GM12874 (cell line): ENCODE measurements at regions not wholly inside any gene's neighbourhood (a gene's known extent, or its start where the extent isn't known, plus 50 kb on each side); places are given as distances from the start of the nearest gene placed in this dataset.

ENCODE experiments used
- TF ChIP-seq, protein P1 (sequence below): IDR thresholded peaks from 2 replicates; pipeline ENCODE4 v1.5.1; 2011; ENCODE audit warnings: low read depth, mild to moderate bottlenecking, control low read depth, low read length, moderate library complexity; ENCODE audit not compliant: insufficient read depth

DNA sequence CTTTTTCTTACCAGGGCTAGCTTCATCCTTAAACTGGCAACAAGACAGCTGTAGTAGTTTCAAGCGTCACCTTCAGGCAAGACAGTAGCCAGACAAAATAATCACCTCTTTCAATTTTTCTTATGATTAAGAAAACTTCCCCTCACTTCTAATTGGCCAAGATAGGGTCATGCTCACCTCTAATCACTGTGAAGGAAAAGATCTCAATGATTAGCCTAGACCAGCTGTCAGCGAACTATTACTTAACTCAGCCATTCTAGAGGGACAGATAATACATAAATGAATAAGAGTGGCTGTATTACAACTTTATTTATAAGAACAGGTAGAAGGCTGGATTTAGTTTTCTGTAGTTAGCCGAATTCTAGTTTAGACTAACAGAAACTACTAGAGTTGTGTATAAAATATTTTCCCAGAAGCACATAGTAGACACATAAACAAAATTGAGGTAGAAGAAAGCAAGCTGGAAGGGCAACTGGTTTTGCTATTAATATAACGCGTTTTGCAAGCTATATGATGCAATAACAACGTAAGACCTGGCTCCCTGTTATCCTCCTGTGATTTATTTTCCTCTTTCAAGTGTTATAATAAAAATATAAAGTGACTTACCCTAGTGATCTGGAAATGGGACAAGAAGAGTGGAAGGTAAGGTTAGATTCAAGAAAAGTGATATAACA, 64.3 kb downstream of the ELAPOR2 start:
- TF ChIP-seq, protein P1, sequence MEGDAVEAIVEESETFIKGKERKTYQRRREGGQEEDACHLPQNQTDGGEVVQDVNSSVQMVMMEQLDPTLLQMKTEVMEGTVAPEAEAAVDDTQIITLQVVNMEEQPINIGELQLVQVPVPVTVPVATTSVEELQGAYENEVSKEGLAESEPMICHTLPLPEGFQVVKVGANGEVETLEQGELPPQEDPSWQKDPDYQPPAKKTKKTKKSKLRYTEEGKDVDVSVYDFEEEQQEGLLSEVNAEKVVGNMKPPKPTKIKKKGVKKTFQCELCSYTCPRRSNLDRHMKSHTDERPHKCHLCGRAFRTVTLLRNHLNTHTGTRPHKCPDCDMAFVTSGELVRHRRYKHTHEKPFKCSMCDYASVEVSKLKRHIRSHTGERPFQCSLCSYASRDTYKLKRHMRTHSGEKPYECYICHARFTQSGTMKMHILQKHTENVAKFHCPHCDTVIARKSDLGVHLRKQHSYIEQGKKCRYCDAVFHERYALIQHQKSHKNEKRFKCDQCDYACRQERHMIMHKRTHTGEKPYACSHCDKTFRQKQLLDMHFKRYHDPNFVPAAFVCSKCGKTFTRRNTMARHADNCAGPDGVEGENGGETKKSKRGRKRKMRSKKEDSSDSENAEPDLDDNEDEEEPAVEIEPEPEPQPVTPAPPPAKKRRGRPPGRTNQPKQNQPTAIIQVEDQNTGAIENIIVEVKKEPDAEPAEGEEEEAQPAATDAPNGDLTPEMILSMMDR = no peak

DNA sequence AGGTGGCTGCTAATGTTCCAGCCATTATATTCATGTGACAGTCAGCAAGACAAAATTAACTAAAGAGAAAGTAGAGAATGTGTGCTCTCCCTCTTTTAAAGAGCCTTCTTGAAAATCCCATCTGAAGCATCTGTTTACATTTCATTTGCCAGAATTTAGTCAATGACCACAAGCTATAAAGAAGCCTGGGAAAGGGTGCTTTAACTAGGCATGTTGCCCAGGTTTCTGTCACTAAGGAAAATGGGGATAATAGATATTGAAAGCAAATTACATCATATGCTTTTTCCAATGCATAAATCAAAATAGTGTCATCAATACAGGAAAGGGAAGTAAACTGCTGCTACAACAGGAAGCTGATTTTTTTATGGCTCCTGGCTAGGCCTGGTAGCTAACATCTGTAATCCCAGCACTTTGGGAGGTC, 67.7 kb downstream of the ELAPOR2 start:
- TF ChIP-seq, protein P1 = no peak

- TF ChIP-seq, protein P1 = no peak
Observed at GRCh38 chr7:86991093-86991769, 68.2 kb downstream of the ELAPOR2 start.

- TF ChIP-seq, protein P1 = no peak
Observed at GRCh38 chr7:86989407-86989806, 70.0 kb downstream of the ELAPOR2 start.

GRCh38 chr7:86981127-86981526, 78.3 kb downstream of the ELAPOR2 start:
- TF ChIP-seq, protein P1 = no peak

- TF ChIP-seq, protein P1 = no peak
Observed at GRCh38 chr7:86980223-86980622, 79.2 kb downstream of the ELAPOR2 start.

DNA sequence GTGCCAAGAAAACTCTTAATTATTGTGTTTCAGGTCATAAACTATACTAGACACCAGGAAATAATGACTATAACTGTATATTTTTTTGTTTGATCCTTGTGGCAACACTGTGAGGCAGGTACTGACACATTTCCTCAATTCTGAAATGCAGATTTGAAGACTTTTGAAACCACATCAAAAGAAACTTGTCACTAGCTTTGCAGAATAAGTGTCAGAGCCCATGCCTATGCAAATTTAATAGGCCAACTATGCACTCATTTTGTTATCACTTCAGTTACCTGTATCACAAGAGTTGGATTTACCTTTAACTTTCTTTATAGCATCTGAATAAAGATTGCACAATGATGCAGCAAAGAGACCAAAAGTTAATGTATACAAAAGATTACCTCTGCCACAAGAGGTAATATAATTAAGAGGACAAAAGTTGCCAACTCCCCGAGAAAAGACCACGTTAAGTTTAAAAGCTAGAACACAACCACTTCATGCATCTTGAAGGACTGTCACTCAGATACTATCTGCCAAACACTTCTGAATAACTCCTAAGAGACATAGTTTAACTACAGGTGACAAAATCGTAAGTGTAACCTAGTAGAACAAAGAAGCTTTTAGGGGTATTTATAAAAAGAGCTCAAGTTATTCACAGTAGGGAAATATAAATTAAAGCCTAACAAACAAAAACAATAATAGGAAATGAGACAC, 80.5 kb downstream of the ELAPOR2 start:
- TF ChIP-seq, protein P1 = no peak
